ENCODE measurements at regions not wholly inside any gene's neighbourhood (a gene's known extent, or its start where the extent isn't known, plus 50 kb on each side); places are given as distances from the start of the nearest gene placed in this dataset.

DNA sequence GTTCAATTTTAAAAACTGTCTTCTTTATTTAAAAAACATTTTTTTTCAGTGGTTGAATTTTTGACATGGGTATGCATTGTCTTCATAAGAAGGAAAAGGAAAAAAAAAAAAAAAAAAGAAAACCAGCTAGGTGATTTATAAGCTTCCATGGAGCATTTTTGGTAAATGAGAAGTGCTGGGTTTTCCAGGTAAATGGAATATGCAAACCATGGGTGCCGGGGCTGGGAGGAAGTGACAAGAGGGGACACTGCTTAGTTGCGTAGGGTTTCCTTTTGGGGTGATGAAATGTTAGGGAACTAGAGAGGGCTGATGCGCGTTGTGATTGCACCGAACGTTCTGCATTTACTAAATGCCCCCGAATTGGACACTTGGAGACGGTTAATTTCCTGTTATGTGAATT lies 217.4 kb upstream of the FOXF1 start:
- no peak for DNase-seq

GRCh38 chr16:86293906-86294305 lies 216.4 kb upstream of the FOXF1 start:
- no peak overlapping the region for H3K4me3 Mint-ChIP-seq
- no peaks in the 10 kb centered on the region for H3K36me3 ChIP-seq (ENCODE audit: control insufficient read depth, insufficient read depth, low read length)
- no peak overlapping the region for H3K4me3 ChIP-seq (ENCODE audit: low read length)
- H3K36me3 Mint-ChIP-seq (ENCODE audit: low read depth) = no peaks in the 10 kb centered on the region
- H3K9me3 ChIP-seq (ENCODE audit: control insufficient read depth, low read length) = no peaks in the 10 kb centered on the region
- peaks cover 100% of the 10 kb centered on the region for H3K27me3 ChIP-seq (ENCODE audit: control insufficient read depth, insufficient read depth, low read length, poor library complexity, severe bottlenecking)
- H3K9ac ChIP-seq (ENCODE audit: extremely low read depth, low read length, poor library complexity, severe bottlenecking) = no peak overlapping the region
- 86 to 88% methylated on average over 9 to 16 of the region's 16 CpGs for WGBS, 2 experiments (ENCODE audit: insufficient coverage in 1 of 2, insufficient read length in 1 of 2)
- peaks cover 29% of the 10 kb centered on the region for H3K4me1 Mint-ChIP-seq
- TF ChIP-seq, protein P1, sequence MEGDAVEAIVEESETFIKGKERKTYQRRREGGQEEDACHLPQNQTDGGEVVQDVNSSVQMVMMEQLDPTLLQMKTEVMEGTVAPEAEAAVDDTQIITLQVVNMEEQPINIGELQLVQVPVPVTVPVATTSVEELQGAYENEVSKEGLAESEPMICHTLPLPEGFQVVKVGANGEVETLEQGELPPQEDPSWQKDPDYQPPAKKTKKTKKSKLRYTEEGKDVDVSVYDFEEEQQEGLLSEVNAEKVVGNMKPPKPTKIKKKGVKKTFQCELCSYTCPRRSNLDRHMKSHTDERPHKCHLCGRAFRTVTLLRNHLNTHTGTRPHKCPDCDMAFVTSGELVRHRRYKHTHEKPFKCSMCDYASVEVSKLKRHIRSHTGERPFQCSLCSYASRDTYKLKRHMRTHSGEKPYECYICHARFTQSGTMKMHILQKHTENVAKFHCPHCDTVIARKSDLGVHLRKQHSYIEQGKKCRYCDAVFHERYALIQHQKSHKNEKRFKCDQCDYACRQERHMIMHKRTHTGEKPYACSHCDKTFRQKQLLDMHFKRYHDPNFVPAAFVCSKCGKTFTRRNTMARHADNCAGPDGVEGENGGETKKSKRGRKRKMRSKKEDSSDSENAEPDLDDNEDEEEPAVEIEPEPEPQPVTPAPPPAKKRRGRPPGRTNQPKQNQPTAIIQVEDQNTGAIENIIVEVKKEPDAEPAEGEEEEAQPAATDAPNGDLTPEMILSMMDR (conservative IDR thresholded peaks at IDR 0.05) = no peak
- H3K27ac ChIP-seq (ENCODE audit: low read depth, low read length) = no peak overlapping the region
- peaks cover 14% of the 10 kb centered on the region for H3K4me1 ChIP-seq (ENCODE audit: control insufficient read depth, insufficient read depth, low read length)
- no peaks in the 10 kb centered on the region for H3K9me3 Mint-ChIP-seq
- no peak overlapping the region for H3K27ac Mint-ChIP-seq
- no peak for DNase-seq
- peaks cover 85% of the 10 kb centered on the region for H3K27me3 Mint-ChIP-seq (ENCODE audit: insufficient read depth)

More for the DNA sequence above, 217.4 kb upstream of the FOXF1 start:
- H3K27ac Mint-ChIP-seq = no peak overlapping the region
- Histone ChIP-seq H3K9ac (ENCODE audit: extremely low read depth, low read length, poor library complexity, severe bottlenecking) (no peak overlapping the region), H3K9me3 (ENCODE audit: control insufficient read depth, low read length) (no peaks in the 10 kb centered on the region), H3K27ac (ENCODE audit: low read depth, low read length) (no peak overlapping the region), H3K36me3 (ENCODE audit: control insufficient read depth, insufficient read depth, low read length) (no peaks in the 10 kb centered on the region), H3K4me1 (ENCODE audit: control insufficient read depth, insufficient read depth, low read length) (peaks cover 6% of the 10 kb centered on the region), H3K27me3 (ENCODE audit: control insufficient read depth, insufficient read depth, low read length, poor library complexity, severe bottlenecking) (peaks cover 100% of the 10 kb centered on the region), H3K4me3 (ENCODE audit: low read length) (no peak overlapping the region)
- no peaks in the 10 kb centered on the region for H3K36me3 Mint-ChIP-seq (ENCODE audit: low read depth)
- H3K27me3 Mint-ChIP-seq (ENCODE audit: insufficient read depth) = peaks cover 89% of the 10 kb centered on the region
- peaks cover 28% of the 10 kb centered on the region for H3K4me1 Mint-ChIP-seq
- 90 to 94% methylated on average over 8 of the region's 8 CpGs for WGBS, 2 experiments (ENCODE audit: insufficient coverage in 1 of 2, insufficient read length in 1 of 2)
- no peak overlapping the region for H3K4me3 Mint-ChIP-seq
- TF ChIP-seq, protein P1 (conservative IDR thresholded peaks at IDR 0.05) = no peak
- no peaks in the 10 kb centered on the region for H3K9me3 Mint-ChIP-seq

GRCh38 chr16:86294535-86295196 lies 215.7 kb upstream of the FOXF1 start:
- H3K27me3 ChIP-seq (ENCODE audit: control insufficient read depth, insufficient read depth, low read length, poor library complexity, severe bottlenecking) = peaks cover 97% of the 10 kb centered on the region
- H3K9ac ChIP-seq (ENCODE audit: extremely low read depth, low read length, poor library complexity, severe bottlenecking) = no peak overlapping the region
- H3K36me3 Mint-ChIP-seq (ENCODE audit: low read depth) = no peaks in the 10 kb centered on the region
- H3K4me1 ChIP-seq (ENCODE audit: control insufficient read depth, insufficient read depth, low read length) = peaks cover 14% of the 10 kb centered on the region
- no peak overlapping the region for H3K4me3 Mint-ChIP-seq
- H3K9me3 Mint-ChIP-seq = no peaks in the 10 kb centered on the region
- no peaks in the 10 kb centered on the region for H3K9me3 ChIP-seq (ENCODE audit: control insufficient read depth, low read length)
- peaks cover 77% of the 10 kb centered on the region for H3K27me3 Mint-ChIP-seq (ENCODE audit: insufficient read depth)
- H3K4me3 ChIP-seq (ENCODE audit: low read length) = no peak overlapping the region
- H3K27ac ChIP-seq (ENCODE audit: low read depth, low read length) = no peak overlapping the region
- DNase-seq = no peak
- H3K27ac Mint-ChIP-seq = no peak overlapping the region
- H3K4me1 Mint-ChIP-seq = peaks cover 28% of the 10 kb centered on the region
- TF ChIP-seq, protein P1 (conservative IDR thresholded peaks at IDR 0.05) = no peak
- H3K36me3 ChIP-seq (ENCODE audit: control insufficient read depth, insufficient read depth, low read length) = no peaks in the 10 kb centered on the region
- WGBS, 2 experiments (ENCODE audit: insufficient coverage in 1 of 2, insufficient read length in 1 of 2) = 85 to 87% methylated on average over 12 to 16 of the region's 16 CpGs

Data from endodermal cell (in vitro differentiated cells).